Hematopoietic multipotent progenitor cell treated with erythropoietin and hydrocortisone succinate and interleukin-3 and kit ligand, for 4 days (in vitro differentiated cells): ENCODE measurements at regions not wholly inside any gene's neighbourhood (a gene's known extent, or its start where the extent isn't known, plus 50 kb on each side); places are given as distances from the start of the nearest gene placed in this dataset.
A peak's percentile ranks its signal among the peaks of the same experiment; 100 is the strongest.
"Not testable (repeated sequence)": the region's sequence is repeated elsewhere in the genome, so short reads cannot be mapped to it uniquely, and the experiment has no call there.

Experiments used
- DNase-seq: peaks from one replicate; pipeline ENCODE4 v3.0.0-alpha.2; 2015

DNA sequence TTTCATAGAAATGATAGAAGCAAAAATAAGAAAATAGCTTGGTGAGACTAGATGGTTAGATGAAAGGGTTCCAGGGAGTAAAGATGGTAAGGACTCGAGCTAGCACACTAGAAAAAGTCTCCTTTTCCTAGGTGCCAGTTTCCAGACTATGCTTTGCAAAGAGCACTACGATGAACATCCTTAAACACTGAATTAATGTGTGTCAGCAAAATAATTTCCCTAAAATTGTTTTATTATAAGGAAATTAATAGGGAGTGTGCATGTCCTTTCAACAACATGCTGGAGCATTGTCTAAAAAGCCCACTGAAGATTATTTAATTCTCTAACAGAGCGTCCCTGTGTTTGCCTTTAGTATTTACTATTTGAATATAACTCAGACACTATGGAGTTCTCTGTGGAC lies 107.4 kb upstream of the NDUFV2 start:
- DNase-seq: no peak

DNA sequence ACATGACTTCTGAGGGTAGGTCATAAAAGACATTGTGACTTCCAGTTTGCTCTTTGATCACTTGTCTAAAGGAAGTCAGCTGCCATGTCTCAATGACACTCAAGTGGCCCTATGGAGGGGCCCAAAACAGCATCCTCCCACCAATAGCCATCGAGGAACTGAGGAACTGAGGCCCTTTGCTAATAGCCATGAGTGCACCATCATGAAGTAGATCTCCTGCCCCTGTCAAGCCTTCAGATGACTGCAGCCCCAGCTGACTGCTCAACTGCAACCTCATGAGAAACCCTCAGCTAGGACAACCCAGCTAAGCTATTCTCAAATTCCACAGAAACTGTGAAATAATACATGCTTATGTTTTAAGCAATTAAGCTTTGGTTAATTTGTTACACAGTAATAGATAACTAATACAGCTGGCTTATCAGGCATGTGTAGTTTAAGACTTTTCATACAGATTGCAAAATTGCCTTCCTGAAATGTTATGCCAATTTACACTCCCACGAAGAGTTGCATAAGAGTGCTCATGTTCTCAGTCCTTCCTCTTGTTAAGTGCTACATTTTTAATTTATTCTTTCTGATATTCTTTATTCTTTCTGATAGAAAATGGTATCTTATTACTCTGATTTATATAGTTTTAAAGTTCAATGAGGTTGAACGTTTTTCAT lies 105.6 kb upstream of the NDUFV2 start:
- peak; percentile 62 for DNase-seq

DNA sequence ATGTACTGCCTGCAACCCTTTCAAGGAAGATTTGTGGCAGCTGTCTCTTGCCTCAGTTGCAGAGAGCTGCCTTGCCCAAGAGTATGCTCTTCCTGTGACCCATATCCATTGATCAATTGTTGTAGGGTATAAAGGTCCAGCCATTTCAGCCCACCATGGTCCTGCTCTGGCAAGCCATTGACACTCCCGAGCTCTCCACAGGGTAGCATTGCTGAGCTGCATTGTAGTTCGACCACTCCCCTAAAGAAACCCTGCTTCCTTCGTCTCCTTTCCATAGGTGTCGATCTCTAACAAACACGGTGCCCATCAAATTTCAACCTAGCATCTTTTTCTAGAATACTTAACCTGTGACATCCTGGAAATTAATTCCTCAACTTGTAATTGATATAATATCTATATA lies 104.9 kb upstream of the NDUFV2 start:
- DNase-seq: no peak

DNA sequence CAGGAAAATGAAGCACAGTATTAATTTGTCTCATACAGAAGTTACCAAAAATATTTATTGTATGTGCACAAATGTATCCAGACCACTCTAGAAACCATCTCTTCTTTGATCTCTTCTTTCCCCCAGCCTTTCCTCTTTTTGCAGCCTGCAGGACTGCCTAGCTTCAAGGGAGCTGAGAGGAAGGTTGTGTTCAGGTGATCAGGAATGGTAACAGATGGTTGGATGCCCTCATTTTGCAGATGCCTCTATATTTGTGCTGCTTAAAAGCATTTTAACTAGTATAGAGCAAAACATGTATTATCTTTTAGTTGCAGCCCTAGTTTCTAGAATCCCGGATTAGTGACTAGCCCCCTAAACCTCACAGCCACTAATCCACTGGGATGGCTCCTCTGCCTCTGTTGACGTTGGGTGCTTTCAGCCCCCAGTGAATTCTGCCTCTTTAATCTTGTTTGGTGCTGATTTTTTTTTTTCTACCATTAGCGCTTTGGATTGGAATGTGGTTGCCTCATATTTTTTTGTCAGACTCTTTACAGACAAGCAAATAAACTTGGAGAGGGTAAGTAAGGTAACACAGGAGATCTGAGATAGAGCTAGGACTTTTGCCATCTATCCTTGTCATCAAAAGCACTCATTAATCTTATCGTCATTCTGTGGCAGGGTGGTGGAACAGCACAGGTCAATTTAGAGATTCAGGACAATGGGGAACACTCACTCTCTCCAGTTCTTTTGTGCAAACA lies 103.8 kb upstream of the NDUFV2 start:
- no peak for DNase-seq

DNA sequence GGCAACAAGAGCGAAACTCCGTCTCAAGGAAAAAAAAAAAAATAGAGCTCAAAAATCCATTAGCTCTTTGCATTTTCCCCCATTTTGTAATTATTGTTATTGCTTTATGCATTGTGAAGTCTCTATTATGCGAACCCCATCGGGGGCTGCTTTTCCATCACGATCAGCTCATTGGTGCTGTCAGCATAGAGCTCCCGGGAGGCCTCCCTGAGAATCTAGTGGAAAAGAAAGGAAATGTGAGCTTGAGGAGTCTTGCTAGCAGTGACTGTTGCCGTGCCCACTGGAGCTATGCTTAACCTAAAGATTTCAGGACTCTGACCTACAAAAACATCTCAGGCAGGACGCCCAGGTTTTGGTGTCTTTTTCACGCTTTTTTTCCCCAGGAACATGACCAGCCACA lies 102.6 kb upstream of the NDUFV2 start:
- no peak for DNase-seq

DNA sequence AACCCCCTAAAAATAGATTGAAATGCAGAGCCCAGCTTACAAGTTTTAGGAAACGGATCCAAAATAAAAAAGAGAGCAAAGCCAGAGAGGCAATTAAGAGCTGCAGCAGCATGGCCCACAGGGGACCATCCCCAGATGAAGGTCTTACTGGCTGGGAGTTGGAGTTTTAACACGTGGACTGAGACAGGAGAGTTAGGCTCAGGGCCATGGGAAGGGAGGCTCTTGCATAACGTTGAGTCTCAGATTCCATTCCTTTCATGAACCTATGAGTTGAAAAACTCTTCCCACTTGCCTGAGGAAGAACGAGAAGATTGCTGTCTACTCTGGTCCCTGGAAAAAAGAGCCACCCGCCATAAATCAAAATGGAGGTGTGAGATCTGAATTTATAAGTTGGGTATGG lies 101.8 kb upstream of the NDUFV2 start:
- DNase-seq: no peak

DNA sequence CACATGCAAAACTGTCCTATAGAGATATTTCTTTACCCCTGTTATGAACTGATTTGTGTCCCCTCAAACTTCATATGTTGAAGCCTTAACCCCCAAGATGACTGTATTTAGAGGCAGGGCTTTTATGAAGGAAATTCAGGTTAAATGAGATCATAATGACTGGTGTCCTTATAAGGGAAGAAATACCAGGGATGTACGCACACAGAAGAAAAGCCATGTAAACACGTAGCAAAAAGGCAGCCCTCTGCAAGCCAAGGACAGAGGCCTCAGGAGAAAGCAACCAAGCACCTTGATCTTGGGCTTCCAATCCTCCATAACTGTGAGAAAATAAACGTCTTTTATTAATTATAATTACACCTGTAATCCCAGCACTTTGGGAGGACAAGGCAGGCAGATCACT lies 101.3 kb upstream of the NDUFV2 start:
- no peak for DNase-seq

DNA sequence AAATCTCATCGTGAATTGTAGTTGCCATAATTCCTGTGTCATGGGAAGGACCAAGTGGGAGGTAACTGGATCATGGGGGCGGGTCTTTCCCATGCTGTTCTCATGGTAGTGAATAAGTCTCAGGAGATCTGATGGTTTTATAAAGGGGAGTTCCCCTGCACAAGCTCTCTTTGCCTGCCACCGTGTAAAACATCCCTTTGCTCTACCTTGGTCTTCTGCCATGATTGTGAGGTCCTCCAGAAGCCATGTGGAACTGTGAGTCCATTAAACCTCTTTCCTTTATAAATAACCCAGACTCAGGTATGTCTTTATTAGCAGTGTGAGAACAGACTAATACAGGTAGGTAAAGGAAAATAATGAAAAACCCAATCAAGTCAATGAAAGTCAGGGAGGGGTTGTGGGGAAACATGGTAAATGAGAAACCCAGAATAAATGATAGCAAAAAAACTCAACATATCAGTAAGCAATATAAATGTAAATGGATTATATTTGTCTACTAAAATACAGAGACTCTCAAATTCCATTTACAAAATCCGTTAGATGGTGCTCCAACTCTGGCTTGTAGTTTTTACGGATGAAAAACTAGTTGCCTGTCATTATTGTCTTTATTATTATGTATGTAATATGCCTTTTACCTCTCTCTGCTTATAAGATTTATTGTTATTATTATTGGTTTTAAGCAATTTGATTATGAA lies 98.9 kb upstream of the NDUFV2 start:
- no peak for DNase-seq

DNA sequence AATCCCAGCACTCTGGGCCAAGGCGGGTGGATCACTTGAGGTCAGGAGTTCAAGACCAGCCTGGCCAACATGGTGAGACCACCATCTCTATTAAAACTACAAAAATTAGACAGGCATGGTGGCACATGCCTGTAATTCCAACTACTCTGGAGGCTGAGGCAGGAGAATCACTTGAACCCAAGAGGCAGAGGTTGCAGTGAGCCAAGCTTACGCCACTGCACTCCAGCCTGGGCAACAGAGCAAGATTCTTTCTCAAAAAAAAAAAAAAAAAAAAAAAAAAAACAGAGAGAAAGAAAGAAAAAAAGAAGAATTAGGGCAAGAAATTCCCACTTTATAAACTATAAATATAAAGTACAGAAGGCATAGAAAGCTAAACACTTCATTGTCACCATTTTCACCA lies 98.2 kb upstream of the NDUFV2 start:
- not testable (repeated sequence) for DNase-seq

DNA sequence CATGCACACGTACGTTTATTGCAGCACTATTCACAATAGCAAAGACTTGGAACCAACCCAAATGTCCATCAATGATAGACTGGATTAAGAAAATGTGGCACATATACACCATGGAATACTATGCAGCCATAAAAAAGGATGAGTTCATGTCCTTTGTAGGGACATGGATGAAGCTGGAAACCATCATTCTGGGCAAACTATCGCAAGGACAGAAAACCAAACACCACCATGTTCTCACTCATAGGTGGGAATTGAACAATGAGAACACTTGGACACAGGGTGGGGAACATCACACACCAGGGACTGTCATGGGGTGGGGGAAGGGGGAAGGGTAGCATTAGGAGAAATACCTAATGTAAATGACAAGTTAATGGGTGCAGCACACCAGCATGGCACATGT lies 94.8 kb upstream of the NDUFV2 start:
- DNase-seq: not testable (repeated sequence)

DNA sequence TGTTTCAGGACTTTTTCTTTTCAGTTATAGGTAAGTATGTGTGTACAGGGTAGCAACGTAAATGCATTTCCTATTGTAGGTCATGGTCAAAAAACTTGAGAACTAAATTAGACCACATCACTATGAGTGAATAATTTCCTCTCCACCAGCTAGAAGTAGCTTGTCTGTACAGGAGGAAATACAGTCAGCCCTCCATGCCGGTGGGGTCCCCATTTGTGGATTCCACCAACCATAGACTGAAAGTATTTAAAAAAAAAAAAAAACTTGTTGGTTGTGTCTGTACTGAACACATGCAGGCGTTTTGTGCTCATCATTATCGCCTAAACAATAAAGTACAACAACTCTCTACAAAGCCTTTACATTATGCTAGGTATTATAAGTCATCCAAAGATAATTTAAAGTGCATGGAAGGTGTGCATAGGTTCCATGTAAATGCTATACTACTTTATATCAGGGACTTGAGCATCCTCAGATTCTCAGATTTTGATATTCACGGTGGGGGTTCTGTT lies 94.2 kb upstream of the NDUFV2 start:
- DNase-seq: no peak

DNA sequence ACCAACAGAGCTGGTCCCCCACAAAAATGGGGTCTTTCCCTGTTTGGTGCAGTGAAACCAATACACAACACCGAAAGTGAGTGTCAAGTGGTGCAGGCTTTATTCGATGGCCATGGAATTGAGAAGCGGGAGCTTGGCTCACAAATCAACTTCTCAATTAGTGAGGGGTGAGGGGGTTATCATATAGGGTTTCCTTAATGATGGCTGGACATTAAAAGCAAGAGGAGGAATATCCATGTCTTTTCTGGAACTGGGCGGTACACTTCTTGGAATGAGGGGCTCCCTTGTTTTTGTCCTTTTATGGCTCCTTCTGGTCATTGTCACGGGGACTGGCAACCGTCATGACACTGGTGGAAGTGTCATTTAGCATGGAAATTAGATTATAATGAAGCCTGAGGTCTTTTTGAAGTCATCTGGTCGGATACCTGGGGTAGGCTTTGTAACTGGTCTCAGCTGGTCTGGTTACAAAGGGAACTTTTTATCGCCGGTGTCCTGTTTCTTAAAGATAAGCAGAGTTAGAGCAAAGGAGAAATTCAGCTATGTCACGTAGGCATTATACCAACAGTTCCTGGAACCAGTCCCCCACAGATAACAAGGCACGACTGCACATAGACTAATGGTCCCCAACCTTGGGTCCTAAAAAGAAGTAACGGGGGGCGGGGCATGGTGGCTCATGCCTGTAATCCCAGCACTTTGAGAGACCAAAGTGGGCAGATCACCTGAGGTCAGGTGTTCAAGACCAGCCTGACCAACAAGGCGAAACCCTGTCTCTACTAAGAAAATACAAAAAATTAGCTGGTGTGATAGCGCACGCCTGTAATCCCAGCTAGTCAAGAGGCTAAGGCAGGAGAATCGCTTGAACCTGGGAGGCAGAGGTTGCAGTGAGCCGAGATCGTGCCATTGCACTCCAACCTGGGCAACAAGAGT lies 93.5 kb upstream of the NDUFV2 start:
- DNase-seq: peak; percentile 95

DNA sequence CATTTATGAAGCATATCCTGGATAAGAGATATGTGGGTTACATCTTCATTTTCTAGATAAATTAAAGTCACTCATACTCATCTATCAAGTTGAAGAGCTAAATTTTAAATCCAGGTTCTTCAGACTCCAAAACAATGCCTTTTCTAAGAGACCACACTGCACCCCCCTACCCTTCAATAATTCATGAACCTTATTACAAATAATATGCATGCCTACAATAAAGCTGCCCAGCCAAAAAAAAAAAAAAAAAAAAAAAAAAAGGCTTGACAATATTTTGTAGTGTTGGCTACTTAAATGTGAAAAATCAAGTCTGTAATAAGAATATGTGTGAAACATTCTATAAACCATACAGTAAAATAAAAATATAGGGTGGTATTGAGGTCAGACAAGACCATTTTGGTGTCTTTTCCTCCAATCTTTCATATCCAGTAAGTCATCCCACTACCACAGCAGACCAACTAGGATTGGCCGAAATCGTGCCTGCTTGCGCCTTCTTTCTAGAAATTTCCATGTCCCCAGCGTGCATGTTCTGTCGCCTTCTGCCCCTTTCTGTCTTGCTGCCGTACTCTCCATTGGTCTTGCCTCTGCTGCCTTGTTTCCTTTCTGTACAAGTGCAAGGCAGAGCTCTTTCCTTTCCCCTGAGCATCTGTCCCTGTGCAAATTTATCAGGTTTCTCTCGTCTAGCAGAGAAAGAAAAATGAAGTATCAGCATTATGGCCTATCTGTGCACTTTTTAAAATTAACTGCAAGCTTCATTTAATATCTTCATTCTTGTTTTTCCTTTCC lies 92.6 kb upstream of the NDUFV2 start:
- no peak for DNase-seq

DNA sequence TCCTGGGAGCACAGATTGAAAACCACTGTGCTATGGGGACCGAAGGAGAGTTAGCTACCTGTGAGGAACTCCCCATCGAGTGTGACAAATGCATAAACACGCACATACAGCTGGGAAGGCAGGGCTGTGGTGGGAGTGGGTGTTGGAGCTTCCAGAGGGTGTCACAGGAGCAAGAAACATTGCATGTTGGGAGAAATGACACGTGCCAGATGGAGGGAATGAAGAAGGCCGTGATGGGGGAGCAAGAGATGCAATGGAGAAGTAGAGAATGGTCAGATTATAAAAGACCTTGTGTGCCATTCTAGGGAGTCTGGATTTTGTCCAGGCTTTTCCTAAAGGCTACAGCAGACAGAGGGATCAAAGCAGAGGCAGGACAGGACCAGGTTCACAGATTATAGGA lies 91.1 kb upstream of the NDUFV2 start:
- no peak for DNase-seq

DNA sequence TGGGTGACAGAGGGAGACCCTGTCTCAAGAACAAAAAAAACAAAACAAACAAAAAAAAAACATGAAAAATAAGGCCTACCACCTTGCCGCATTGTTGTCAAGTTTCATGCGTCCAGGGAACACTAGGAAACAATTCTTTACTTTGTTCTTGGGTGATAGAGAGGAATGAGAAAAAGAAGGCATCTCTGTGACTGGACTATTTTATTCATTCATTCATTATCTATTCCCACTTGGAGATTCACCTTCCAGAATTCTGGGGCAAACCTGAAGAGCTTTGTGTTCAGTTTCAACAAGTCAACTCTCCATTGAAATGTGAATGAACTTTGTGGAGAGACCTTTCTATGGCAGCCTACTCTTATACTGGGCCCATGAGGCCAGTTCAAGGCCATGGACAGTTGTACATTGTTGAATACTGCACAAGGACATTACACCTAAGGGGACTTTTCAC lies 88.5 kb upstream of the NDUFV2 start:
- DNase-seq: no peak

DNA sequence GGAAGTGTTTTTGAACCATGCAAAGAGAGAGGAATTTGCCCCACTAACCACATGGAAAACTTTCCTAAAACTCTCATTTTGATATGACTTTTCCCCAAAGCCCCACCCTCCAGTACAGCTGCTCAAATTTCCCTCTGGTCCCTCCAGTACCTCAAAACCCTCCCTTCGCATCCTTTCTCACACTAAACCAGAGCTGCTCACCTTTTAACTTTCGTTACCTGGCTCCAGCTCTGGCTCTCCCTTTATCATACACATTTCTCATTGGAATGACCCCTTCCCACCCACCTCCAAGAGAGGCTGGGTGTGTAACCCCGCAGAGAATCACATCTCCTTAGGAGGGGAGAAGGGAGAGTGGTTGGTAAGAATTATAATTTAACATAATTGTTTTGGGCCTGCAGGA lies 86.8 kb upstream of the NDUFV2 start:
- no peak for DNase-seq

DNA sequence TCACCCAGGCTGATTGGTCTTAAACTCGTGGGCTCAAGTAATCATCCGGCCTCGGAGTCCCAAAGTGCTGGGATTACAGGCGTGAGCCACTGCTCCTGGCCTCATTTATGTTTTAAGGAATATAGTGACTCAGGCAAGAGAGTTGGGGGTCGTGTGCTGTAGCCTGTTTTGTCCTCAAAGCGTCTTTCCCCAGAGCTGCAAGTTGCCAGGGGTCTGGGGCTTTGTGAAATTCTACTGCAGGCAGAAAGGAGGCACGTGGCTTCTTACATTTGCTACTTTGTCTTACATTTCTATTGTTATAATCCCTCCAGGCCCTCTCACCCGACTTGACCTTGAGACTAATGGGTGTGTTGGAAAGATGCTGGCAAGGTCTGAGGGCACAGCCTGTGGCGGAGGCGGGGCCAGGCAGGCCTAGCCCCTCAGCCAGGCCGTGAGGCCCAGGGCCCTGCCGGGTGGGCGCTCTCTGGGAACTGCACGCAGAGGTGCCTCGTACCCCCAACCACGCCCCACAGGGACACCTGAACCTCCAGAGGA lies 85.8 kb upstream of the NDUFV2 start:
- DNase-seq: no peak

DNA sequence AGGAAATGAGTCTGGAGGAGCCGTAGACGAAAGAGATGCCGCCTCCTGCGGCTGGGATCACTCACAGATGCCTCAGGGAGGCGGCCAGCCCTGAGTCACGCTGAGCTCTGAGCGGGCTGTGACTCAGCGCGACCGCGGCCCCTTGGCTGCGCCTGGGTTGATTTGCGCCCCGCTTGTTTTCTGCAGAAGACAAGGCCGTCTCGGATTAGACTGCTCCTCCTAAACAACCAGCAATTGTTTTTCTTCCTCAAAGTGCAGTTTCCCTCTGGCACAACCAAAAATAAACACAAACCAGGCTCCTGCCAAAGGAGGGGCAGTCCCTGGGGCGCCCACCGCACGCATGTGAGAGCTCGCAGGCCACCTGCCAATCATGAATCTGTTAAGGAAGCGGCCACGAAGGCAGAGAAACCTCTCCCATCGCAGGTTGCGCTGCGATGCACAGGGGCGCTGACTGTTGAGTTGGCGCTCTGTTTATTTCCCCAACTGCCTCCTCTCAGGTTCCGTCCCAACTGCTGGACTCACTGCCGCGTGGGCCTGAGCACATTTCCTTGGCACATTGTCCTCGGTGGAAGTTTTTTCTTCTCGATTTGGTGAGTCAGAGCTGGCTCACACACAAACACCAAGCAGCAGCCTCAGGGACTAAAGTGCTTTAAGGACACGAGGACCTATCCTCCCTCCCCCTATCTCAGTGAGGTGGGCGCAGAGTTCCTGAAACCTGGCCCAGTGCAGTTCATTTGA lies 85.2 kb upstream of the NDUFV2 start:
- peak; percentile 94 for DNase-seq

DNA sequence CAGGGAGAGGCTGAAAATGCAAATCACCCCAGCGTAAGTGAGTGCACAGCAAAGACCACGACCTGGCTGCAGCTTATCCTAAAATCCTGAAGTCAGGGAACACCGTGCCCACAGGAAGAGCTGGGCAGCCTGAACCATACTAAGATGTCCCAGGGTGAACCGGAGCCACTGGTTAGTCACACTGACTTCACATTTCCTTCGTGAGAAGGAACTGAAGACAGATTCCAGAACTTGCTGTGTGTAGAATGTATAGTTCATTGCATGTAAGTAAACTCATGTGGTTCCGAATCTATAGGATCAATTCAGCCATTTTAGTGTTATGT lies 84.6 kb upstream of the NDUFV2 start:
- DNase-seq: no peak

DNA sequence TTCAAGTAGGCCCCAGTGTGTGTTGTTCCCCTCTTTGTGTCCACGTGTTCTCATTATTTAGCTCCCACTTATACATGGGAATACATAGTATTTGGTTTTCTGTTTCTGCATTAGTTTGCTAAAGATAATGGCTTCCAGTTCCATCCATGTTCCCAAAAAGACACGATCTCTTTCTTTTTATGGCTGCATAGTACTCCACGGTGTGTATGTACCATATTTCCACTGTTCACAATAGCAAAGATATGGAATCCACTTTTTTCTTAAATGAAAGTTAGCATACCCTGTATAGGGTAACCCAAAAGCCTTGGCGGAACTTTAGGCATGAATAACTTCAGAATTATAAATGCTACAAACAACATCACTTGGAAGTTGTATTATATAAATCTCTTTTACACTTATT lies 83.4 kb upstream of the NDUFV2 start:
- no peak for DNase-seq

DNA sequence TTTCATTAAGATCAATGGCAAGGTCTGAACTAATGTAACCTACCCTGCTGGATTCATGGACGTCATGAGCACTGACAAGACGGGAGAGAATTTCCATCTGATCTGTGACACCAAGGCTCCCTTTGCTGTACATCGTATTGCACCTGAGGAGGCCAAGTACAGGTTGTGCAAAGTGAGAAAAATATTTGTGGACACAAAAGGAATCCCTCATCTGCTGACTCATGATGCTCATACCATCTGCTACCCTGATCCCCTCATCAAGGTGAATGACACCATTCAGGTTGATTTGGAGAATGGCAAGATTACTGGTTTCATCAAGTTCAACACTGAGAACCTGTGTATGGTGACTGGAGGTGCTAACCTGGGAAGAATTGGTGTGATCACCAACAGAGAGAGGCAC lies 82.3 kb upstream of the NDUFV2 start:
- no peak for DNase-seq
